T-cell (primary cell): ENCODE measurements at regions not wholly inside any gene's neighbourhood (a gene's known extent, or its start where the extent isn't known, plus 50 kb on each side); places are given as distances from the start of the nearest gene placed in this dataset.
A peak's percentile ranks its signal among the peaks of the same experiment; 100 is the strongest.

Experiments
- ATAC-seq, 4 experiments: fragments of 200-7000 bp in 3 of 4; fragments of 150-1000 bp in 1 of 4; cut with Tn5 transposase; replicated peaks in 1 of 4; 1 replicate in 3 of 4; 2 replicates in 1 of 4; pipeline ENCODE4 v1.10.0; 2021; ENCODE audit warnings: moderate library complexity in 3 of 4, mild to moderate bottlenecking in 2 of 4, moderate number of reproducible peaks in 1 of 4
- CTCF ChIA-PET, 2 donors: fragments of 300-600 bp; sonication (Branson Sonifier 250); formaldehyde crosslinking; loops; one replicate each; lab custom pipeline; 2022; ENCODE audit warnings: antibody characterized with exemption in 2 of 2; lab: Charles Lee
- POLR2A ChIA-PET, 2 donors: fragments of 300-600 bp; sonication (Branson Sonifier 250); formaldehyde crosslinking; loops; one replicate each; lab custom pipeline; 2022; ENCODE audit warnings: antibody characterized with exemption in 2 of 2; lab: Charles Lee
- DNase-seq, 35 experiments: peaks; one replicate each; pipeline versions ENCODE4 v3.0.0 to v3.0.0-alpha.2; 2013 to 2023
- H3K27ac ChIP-seq: one replicate; pipeline ENCODE4 v1.5.1; 2013; ENCODE audit warnings: low read length
- H3K27me3 ChIP-seq, 2 experiments: replicated peaks in 1 of 2; 1 replicate in 1 of 2; 2 replicates in 1 of 2; pipeline versions ENCODE4 v1.6.1 to v1.7.0; 2013; ENCODE audit warnings: low read length in 1 of 2, mixed read lengths in 1 of 2; ENCODE audit not compliant: control insufficient read depth in 2 of 2, insufficient read depth in 2 of 2; ENCODE audit errors: extremely low read depth in 1 of 2
- H3K36me3 ChIP-seq, 2 donors: 1 replicate in 1 of 2; 2 replicates in 1 of 2; pipeline versions ENCODE4 v1.6.1 to v1.7.0; 2013; ENCODE audit warnings: low read length in 1 of 2; ENCODE audit not compliant: control insufficient read depth in 2 of 2, insufficient read depth in 1 of 2; ENCODE audit errors: extremely low read depth in 1 of 2
- H3K4me1 ChIP-seq, 2 experiments: 1 replicate in 1 of 2; 2 replicates in 1 of 2; pipeline versions ENCODE4 v1.6.1 to v1.7.0; 2013; ENCODE audit warnings: low read length in 2 of 2, mixed read lengths in 1 of 2; ENCODE audit not compliant: insufficient read depth in 2 of 2, control insufficient read depth in 1 of 2; ENCODE audit errors: extremely low read depth in 1 of 2
- H3K4me3 ChIP-seq, 2 donors: 1 replicate in 1 of 2; 2 replicates in 1 of 2; pipeline versions ENCODE4 v1.5.1 to v1.7.0; 2013; ENCODE audit warnings: mild to moderate bottlenecking in 2 of 2, low read length in 1 of 2, moderate library complexity in 1 of 2; ENCODE audit not compliant: control insufficient read depth in 1 of 2; ENCODE audit errors: extremely low read depth in 1 of 2
- H3K9me3 ChIP-seq: 2 replicates; pipeline ENCODE4 v1.7.0; 2013
- H3K27ac Mint-ChIP-seq, 2 donors: one replicate each; pipeline ENCODE4 v1.8.0; 2020 to 2021; ENCODE audit warnings: mild to moderate bottlenecking in 2 of 2, mixed read lengths in 2 of 2
- H3K27me3 Mint-ChIP-seq, 2 donors: one replicate each; pipeline ENCODE4 v1.8.0; 2021 to 2022; ENCODE audit warnings: mixed read lengths in 2 of 2
- H3K36me3 Mint-ChIP-seq: one replicate; pipeline ENCODE4 v1.8.0; 2021; ENCODE audit warnings: mixed read lengths
- H3K4me1 Mint-ChIP-seq, 3 donors: one replicate each; pipeline ENCODE4 v1.8.0; 2020 to 2022; ENCODE audit warnings: mixed read lengths in 3 of 3, mild to moderate bottlenecking in 1 of 3
- H3K4me3 Mint-ChIP-seq, 3 donors: one replicate each; pipeline ENCODE4 v1.8.0; 2020 to 2022; ENCODE audit warnings: mild to moderate bottlenecking in 3 of 3, mixed read lengths in 3 of 3, moderate library complexity in 3 of 3
- H3K9me3 Mint-ChIP-seq, 3 donors: one replicate each; pipeline ENCODE4 v1.8.0; 2020 to 2022; ENCODE audit warnings: mixed read lengths in 3 of 3
- WGBS: methylation state at CpG from one replicate; pipeline ENCODE4 v1.1.5; 2013; ENCODE audit warnings: missing lambda C conversion rate; ENCODE audit not compliant: insufficient coverage; 5-methylcytosine and 5-hydroxymethylcytosine counted together

DNA sequence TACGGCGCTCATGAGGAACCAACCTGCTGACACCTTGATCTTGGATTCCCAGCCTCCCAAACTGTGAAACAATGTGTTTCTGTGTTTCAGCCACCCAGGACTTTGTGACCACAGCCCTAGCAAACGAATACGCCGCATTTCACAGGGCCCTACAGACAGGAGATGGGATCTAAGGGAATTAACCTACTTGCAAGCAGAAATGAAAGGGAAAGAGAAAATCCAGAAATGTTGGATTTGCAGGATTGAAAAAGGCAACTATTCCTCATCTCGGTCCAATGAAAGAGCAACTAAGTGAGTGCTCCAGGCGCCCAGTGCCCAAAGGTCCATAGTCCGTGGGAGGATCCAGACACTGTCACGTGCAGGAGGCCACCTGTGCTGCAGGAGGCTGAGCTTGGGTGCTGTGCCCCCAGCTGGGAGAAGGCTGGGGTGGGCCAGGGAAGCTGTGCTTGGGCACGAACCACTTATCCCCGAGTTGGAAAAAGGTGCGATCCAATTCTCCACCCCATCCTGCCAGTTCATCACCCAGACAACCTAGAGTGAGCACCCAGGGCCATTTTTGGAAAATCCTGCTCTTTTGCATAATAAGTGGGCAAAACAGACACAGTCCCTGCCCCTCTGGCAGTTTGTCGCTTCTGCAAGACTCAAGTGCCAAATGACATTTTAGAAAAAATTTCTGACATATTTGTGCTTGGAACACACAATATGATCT is 177.9 kb downstream of the C9orf50 start:
- whole genome bisulfite sequencing: 63% methylated on average over 13 of the region's 13 CpGs
- POLR2A ChIA-PET: no interaction called here

DNA sequence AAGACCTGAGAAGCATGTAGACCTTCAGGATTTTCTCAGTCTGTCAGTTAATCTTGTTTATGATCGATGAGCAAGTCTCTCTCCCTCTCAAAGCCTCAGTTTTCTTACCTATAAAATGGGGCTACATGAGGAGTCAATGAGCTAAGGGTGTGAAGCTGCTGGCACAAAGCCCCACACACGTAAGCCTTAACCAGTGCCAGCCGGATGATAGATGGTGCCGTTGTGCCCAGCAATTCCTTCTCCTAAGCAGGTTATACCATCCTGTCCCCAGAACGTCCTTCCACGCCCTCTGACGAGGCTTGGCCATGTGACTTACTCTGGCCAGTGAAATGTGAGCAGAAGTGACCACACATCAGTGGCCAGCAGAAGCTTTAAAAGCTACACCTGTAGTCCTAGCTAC is 179.0 kb downstream of the C9orf50 start:
- ChIA-PET CTCF (no interaction called here), POLR2A (interaction anchor here in 1 of 2 donors (0.5 to 0.7 kb wide), 3 partner anchors 26 to 1375 kb away, joined by 3 to 4 read pairs (median 4); no protein-coding TSS in a partner anchor)
- H3K4me3 ChIP-seq: no peak overlapping the region
- Mint-ChIP-seq H3K36me3 (no peaks in the 10 kb centered on the region), H3K4me3 (no peak overlapping the region), H3K4me1 (peaks cover 20 to 31% (median 28%) of the 10 kb centered on the region in 3 donors), H3K27ac (no peak overlapping the region), H3K27me3 (peaks cover 12 to 42% of the 10 kb centered on the region in 2 donors), H3K9me3 (no peaks in the 10 kb centered on the region)
- peaks cover 0 to 43% of the 10 kb centered on the region in 2 experiments for H3K27me3 ChIP-seq
- H3K27ac ChIP-seq: no peak overlapping the region
- no peak for DNase-seq
- WGBS: 82% methylated on average over 5 of the region's 7 CpGs
- H3K4me1 ChIP-seq: peaks cover 5 to 27% of the 10 kb centered on the region in 2 experiments
- H3K9me3 ChIP-seq: no peaks in the 10 kb centered on the region
- no peaks in the 10 kb centered on the region for H3K36me3 ChIP-seq
- no peak for ATAC-seq

More for the DNA sequence above, 177.9 kb downstream of the C9orf50 start:
- Histone ChIP-seq H3K27ac (no peak overlapping the region), H3K4me1 (peaks cover 2 to 16% of the 10 kb centered on the region in 2 experiments), H3K9me3 (no peaks in the 10 kb centered on the region), H3K36me3 (no peaks in the 10 kb centered on the region), H3K4me3 (no peak overlapping the region), H3K27me3 (peaks cover 0 to 32% of the 10 kb centered on the region in 2 experiments)
- CTCF ChIA-PET: interaction anchor here in 1 of 2 donors (0.6 kb wide), 1 partner anchor 580 kb away, joined by 3 read pairs; no protein-coding TSS in a partner anchor
- Mint-ChIP-seq H3K27ac (peak overlapping the region in 1 of 2 donors; percentile 36), H3K4me1 (peaks cover 13 to 24% (median 23%) of the 10 kb centered on the region in 3 donors), H3K9me3 (no peaks in the 10 kb centered on the region), H3K27me3 (peaks cover 11 to 34% of the 10 kb centered on the region in 2 donors), H3K4me3 (no peak overlapping the region), H3K36me3 (no peaks in the 10 kb centered on the region)
- ATAC-seq (no peak), DNase-seq (no peak)

- Mint-ChIP-seq H3K36me3 (no peaks in the 10 kb centered on the region), H3K27ac (peak overlapping the region in 1 of 2 donors; percentile 52), H3K27me3 (peaks cover 14 to 51% of the 10 kb centered on the region in 2 donors), H3K4me3 (peak overlapping the region in 1 of 3 donors; percentile 3), H3K9me3 (no peaks in the 10 kb centered on the region), H3K4me1 (peaks cover 26 to 36% (median 30%) of the 10 kb centered on the region in 3 donors)
- Histone ChIP-seq H3K27ac (no peak overlapping the region), H3K4me3 (no peak overlapping the region), H3K36me3 (no peaks in the 10 kb centered on the region), H3K27me3 (peaks cover 0 to 55% of the 10 kb centered on the region in 2 experiments), H3K9me3 (no peaks in the 10 kb centered on the region), H3K4me1 (peaks cover 5 to 34% of the 10 kb centered on the region in 2 experiments)
- CTCF ChIA-PET: no interaction called here
- DNase-seq: no peak
- POLR2A ChIA-PET: no interaction called here
- 82% methylated on average over 5 of the region's 12 CpGs for WGBS
- no peak for ATAC-seq
These were observed 180.3 kb downstream of the C9orf50 start for GRCh38 chr9:129440435-129441186.

- Histone ChIP-seq H3K27me3 (peaks cover 0 to 55% of the 10 kb centered on the region in 2 experiments), H3K36me3 (no peaks in the 10 kb centered on the region), H3K27ac (no peak overlapping the region), H3K4me1 (peaks cover 5 to 34% of the 10 kb centered on the region in 2 experiments), H3K9me3 (no peaks in the 10 kb centered on the region), H3K4me3 (no peak overlapping the region)
- Mint-ChIP-seq H3K36me3 (no peaks in the 10 kb centered on the region), H3K9me3 (no peaks in the 10 kb centered on the region), H3K27ac (no peak overlapping the region), H3K4me3 (no peak overlapping the region), H3K27me3 (peaks cover 14 to 52% of the 10 kb centered on the region in 2 donors), H3K4me1 (peaks cover 26 to 38% (median 26%) of the 10 kb centered on the region in 3 donors)
- no peak for DNase-seq
- POLR2A ChIA-PET: no interaction called here
- no peak for ATAC-seq
- WGBS: 78% methylated on average over 5 of the region's 6 CpGs
- CTCF ChIA-PET: no interaction called here
These were observed 181.7 kb downstream of the C9orf50 start for GRCh38 chr9:129439242-129439641.

GRCh38 chr9:129437626-129438323 is 183.1 kb downstream of the C9orf50 start:
- Mint-ChIP-seq H3K4me1 (peaks cover 26 to 36% (median 26%) of the 10 kb centered on the region in 3 donors), H3K9me3 (no peaks in the 10 kb centered on the region), H3K27ac (peak overlapping the region; percentile 16 to 23), H3K4me3 (peak overlapping the region; percentile 64 to 88 (median 70)), H3K27me3 (peaks cover 14 to 52% of the 10 kb centered on the region in 2 donors), H3K36me3 (no peaks in the 10 kb centered on the region)
- Histone ChIP-seq H3K27me3 (peaks cover 0 to 52% of the 10 kb centered on the region in 2 experiments), H3K36me3 (no peaks in the 10 kb centered on the region), H3K4me1 (peaks cover 5 to 32% of the 10 kb centered on the region in 2 experiments), H3K27ac (no peak overlapping the region), H3K9me3 (no peaks in the 10 kb centered on the region), H3K4me3 (peak overlapping the region; percentile 48 to 75)
- DNase-seq (no peak), ATAC-seq (peak in 1 of 4 experiments; percentile 20)
- 16% methylated on average over 17 of the region's 25 CpGs for WGBS
- ChIA-PET POLR2A (interaction anchor here in 1 of 2 donors (0.9 kb wide), 1 partner anchor 22 kb away, joined by 4 read pairs; no protein-coding TSS in a partner anchor), CTCF (no interaction called here)
